Neural cell (in vitro differentiated cells): ENCODE measurements at regions not wholly inside any gene's neighbourhood (a gene's known extent, or its start where the extent isn't known, plus 50 kb on each side); places are given as distances from the start of the nearest gene placed in this dataset.
"Not testable (repeated sequence)": the region's sequence is repeated elsewhere in the genome, so short reads cannot be mapped to it uniquely, and the experiment has no call there.

ENCODE experiments used
- H2AFZ ChIP-seq: fragments of 200-600, 300-800 bp; sonication (generic), shearing (Covaris generic); 2 replicates; pipeline ENCODE4 v1.6.0; 2014; ENCODE audit warnings: low read depth, mild to moderate bottlenecking, antibody characterized with exemption, low read length, moderate library complexity
- H3F3A ChIP-seq: fragments of 200-600 bp; shearing (Covaris generic); 2 replicates; pipeline ENCODE4 v1.6.1; 2016; ENCODE audit warnings: mild to moderate bottlenecking, moderate library complexity, mixed read lengths, antibody characterized with exemption, low read length; ENCODE audit not compliant: insufficient read depth, poor library complexity, severe bottlenecking
- H3K27ac ChIP-seq: fragments of 200-600, 300-800 bp; sonication (generic), shearing (Covaris generic); 2 replicates; pipeline ENCODE4 v1.5.1; 2014; ENCODE audit warnings: mild to moderate bottlenecking, low read length, moderate library complexity
- H3K27me3 ChIP-seq: fragments of 300-800, 200-600 bp; sonication (generic), shearing (Covaris generic); 2 replicates; pipeline ENCODE4 v1.6.0; 2014; ENCODE audit warnings: mild to moderate bottlenecking, low read depth, low read length, moderate library complexity; ENCODE audit not compliant: insufficient read depth
- H3K36me3 ChIP-seq: fragments of 300-800, 200-600 bp; sonication (generic), shearing (Covaris generic); 2 replicates; pipeline ENCODE4 v1.5.1; 2014; ENCODE audit warnings: mild to moderate bottlenecking, antibody characterized with exemption, low read length, moderate library complexity; ENCODE audit not compliant: insufficient read depth
- H3K4me2 ChIP-seq: fragments of 300-800, 200-600 bp; sonication (generic), shearing (Covaris generic); 2 replicates; pipeline ENCODE4 v1.6.0; 2014; ENCODE audit warnings: mild to moderate bottlenecking, low read length
- H3K4me3 ChIP-seq: fragments of 300-800, 200-600 bp; sonication (generic), shearing (Covaris generic); 2 replicates; pipeline ENCODE4 v1.5.1; 2014; ENCODE audit warnings: mild to moderate bottlenecking, low read length, moderate library complexity
- H3K79me2 ChIP-seq: fragments of 200-600 bp; shearing (Covaris generic); replicated peaks from 2 replicates; pipeline ENCODE4 v1.6.0; 2014; ENCODE audit warnings: mild to moderate bottlenecking, low read length, moderate library complexity; ENCODE audit not compliant: insufficient read depth
- H3K9ac ChIP-seq: fragments of 300-800, 200-600 bp; sonication (generic), shearing (Covaris generic); 2 replicates; pipeline ENCODE4 v1.6.1; 2016; ENCODE audit warnings: mild to moderate bottlenecking, low read length, mixed read lengths
- H3K9me2 ChIP-seq: fragments of 200-600 bp; shearing (Covaris generic); 2 replicates; pipeline ENCODE4 v1.6.1; 2016; ENCODE audit warnings: mild to moderate bottlenecking, low read length, mixed read lengths; ENCODE audit not compliant: insufficient read depth
- H3K9me3 ChIP-seq: fragments of 200-600, 300-800 bp; sonication (generic), shearing (Covaris generic); 2 replicates; pipeline ENCODE4 v1.6.1; 2016; ENCODE audit warnings: mild to moderate bottlenecking, mixed run types, low read length, moderate library complexity, mixed read lengths
- H4K20me1 ChIP-seq: fragments of 200-600 bp; shearing (Covaris generic); 2 replicates; pipeline ENCODE4 v1.6.1; 2016; ENCODE audit warnings: mild to moderate bottlenecking, mixed run types; ENCODE audit not compliant: insufficient read depth
- CTCF ChIP-seq: fragments of 450-650 bp; IDR thresholded peaks from 2 replicates; pipeline ENCODE4 v1.5.1; 2014; ENCODE audit warnings: antibody characterized with exemption, mild to moderate bottlenecking, moderate library complexity; ENCODE audit not compliant: poor library complexity, severe bottlenecking
- EP300 ChIP-seq: fragments of 450-650 bp; conservative IDR thresholded peaks from 2 replicates; pipeline ENCODE4 v1.6.1; 2014; ENCODE audit warnings: antibody characterized with exemption, mild to moderate bottlenecking, moderate library complexity; ENCODE audit not compliant: poor library complexity, severe bottlenecking
- EZH2 ChIP-seq: fragments of 200-600, 300-800 bp; shearing (Covaris generic), sonication (generic); IDR thresholded peaks from 2 replicates; pipeline ENCODE4 v1.6.1; 2014; ENCODE audit warnings: antibody characterized with exemption, low read length, borderline replicate concordance, mild to moderate bottlenecking; ENCODE audit not compliant: insufficient read depth, poor library complexity, severe bottlenecking
- MXI1 ChIP-seq: fragments of 450-650 bp; conservative IDR thresholded peaks from 2 replicates; pipeline ENCODE4 v1.6.1; 2014; ENCODE audit warnings: antibody characterized with exemption, mild to moderate bottlenecking; ENCODE audit not compliant: poor library complexity, severe bottlenecking
- POLR2AphosphoS5 ChIP-seq: IDR thresholded peaks from 2 replicates; pipeline ENCODE4 v1.6.1; 2012
- RAD21 ChIP-seq: fragments of 450-650 bp; conservative IDR thresholded peaks from 2 replicates; pipeline ENCODE4 v1.6.1; 2014; ENCODE audit warnings: antibody characterized with exemption, mild to moderate bottlenecking, moderate library complexity
- SMC3 ChIP-seq: fragments of 450-650 bp; conservative IDR thresholded peaks from 2 replicates; pipeline ENCODE4 v1.6.1; 2014; ENCODE audit warnings: antibody characterized with exemption, mild to moderate bottlenecking, moderate library complexity; ENCODE audit not compliant: poor library complexity
- TAF1 ChIP-seq: IDR thresholded peaks from 2 replicates; pipeline ENCODE4 v1.6.1; 2012; ENCODE audit warnings: low read depth
- TF ChIP-seq, protein P1 (sequence below): IDR thresholded peaks from 2 replicates; pipeline ENCODE4 v1.6.1; 2012; ENCODE audit warnings: borderline replicate concordance

DNA sequence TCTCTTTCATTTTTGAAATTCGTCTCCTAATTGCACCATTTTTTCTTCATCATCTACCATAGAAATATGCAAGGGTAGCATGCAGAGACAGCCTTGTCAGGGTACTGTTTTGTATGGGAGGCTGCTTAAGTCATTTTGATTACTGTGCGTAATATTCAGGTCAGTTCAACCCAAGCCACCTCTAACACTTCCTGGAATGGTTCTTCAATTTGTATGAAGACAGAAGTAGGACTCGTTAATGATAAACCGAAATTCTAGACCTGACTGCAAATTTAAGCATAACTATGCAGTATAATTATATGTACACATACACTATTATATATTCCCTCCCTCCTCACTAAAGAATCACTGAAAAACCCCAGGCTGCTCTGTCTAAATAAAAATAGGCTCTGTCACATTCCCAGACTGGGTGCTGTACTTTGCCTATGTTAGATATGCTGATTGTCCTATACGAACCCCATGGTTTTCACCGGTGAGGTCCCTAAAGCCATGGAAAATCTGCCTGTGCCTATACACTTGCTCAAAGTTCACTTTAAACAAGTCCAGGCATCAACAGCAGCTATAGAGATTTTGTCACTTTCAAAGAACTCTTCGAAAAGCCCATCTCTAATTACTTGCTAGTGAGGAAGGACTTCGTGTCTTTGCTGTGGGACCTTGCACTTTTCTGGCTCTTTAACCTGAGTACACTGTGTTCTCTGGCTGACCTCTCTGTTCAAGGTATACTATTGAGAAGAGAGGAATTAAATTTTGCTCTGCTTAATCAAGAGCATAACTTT is 352.1 kb upstream of the CD180 start:
- Histone ChIP-seq H3K9me3 (no peaks in the 10 kb centered on the region), H3K27me3 (no peaks in the 10 kb centered on the region), H3K4me3 (no peak overlapping the region), H3F3A (no peaks in the 10 kb centered on the region), H3K27ac (no peak overlapping the region), H3K9me2 (no peaks in the 10 kb centered on the region), H4K20me1 (no peaks in the 10 kb centered on the region), H2AFZ (no peak overlapping the region), H3K9ac (no peak overlapping the region), H3K79me2 (no peaks in the 10 kb centered on the region), H3K4me2 (no peak overlapping the region), H3K36me3 (no peaks in the 10 kb centered on the region)
- no peak for TF ChIP-seq CTCF
- no peak for TF ChIP-seq SMC3
- TF ChIP-seq, protein P1, sequence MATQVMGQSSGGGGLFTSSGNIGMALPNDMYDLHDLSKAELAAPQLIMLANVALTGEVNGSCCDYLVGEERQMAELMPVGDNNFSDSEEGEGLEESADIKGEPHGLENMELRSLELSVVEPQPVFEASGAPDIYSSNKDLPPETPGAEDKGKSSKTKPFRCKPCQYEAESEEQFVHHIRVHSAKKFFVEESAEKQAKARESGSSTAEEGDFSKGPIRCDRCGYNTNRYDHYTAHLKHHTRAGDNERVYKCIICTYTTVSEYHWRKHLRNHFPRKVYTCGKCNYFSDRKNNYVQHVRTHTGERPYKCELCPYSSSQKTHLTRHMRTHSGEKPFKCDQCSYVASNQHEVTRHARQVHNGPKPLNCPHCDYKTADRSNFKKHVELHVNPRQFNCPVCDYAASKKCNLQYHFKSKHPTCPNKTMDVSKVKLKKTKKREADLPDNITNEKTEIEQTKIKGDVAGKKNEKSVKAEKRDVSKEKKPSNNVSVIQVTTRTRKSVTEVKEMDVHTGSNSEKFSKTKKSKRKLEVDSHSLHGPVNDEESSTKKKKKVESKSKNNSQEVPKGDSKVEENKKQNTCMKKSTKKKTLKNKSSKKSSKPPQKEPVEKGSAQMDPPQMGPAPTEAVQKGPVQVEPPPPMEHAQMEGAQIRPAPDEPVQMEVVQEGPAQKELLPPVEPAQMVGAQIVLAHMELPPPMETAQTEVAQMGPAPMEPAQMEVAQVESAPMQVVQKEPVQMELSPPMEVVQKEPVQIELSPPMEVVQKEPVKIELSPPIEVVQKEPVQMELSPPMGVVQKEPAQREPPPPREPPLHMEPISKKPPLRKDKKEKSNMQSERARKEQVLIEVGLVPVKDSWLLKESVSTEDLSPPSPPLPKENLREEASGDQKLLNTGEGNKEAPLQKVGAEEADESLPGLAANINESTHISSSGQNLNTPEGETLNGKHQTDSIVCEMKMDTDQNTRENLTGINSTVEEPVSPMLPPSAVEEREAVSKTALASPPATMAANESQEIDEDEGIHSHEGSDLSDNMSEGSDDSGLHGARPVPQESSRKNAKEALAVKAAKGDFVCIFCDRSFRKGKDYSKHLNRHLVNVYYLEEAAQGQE, result no peak
- no peak for TF ChIP-seq POLR2AphosphoS5
- no peak for TF ChIP-seq EZH2
- no peak for TF ChIP-seq EP300
- TF ChIP-seq TAF1, result no peak
- TF ChIP-seq MXI1, result no peak
- TF ChIP-seq RAD21, result no peak

- H3F3A ChIP-seq, result no peaks in the 10 kb centered on the region
- no peak overlapping the region for H2AFZ ChIP-seq
- no peak overlapping the region for H3K4me2 ChIP-seq
Measured at GRCh38 chr5:67547682-67548081, 351.1 kb upstream of the CD180 start.

DNA sequence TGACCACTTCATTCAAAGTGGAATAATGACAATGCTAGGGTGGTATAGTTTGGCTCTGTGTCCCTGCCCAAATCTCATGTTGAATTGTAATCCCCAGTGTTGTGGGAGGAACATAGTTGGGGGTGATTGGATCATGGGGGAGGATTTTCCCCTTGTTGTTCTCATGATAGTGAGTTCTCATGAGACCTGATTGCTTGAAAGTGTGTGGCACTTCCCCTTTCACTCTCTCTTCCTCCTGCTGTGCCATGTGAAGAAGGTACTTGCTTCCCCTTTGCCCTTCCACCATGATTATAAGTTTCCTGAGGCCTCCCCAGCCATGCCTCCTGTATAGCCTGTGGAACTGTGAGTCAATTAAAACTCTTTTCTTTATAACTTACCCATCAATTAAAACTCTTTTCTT is 348.3 kb upstream of the CD180 start:
- H3K27ac ChIP-seq, H3F3A ChIP-seq, H3K4me2 ChIP-seq, H3K9me2 ChIP-seq, H3K79me2 ChIP-seq, H3K4me3 ChIP-seq, H4K20me1 ChIP-seq, H3K9ac ChIP-seq, H2AFZ ChIP-seq, H3K27me3 ChIP-seq, H3K36me3 ChIP-seq, H3K9me3 ChIP-seq: not testable (repeated sequence)

More at GRCh38 chr5:67547682-67548081, 351.1 kb upstream of the CD180 start:
- Histone ChIP-seq H3K36me3 (no peaks in the 10 kb centered on the region), H3K9ac (no peak overlapping the region), H4K20me1 (no peaks in the 10 kb centered on the region), H3K27ac (no peak overlapping the region), H3K27me3 (no peaks in the 10 kb centered on the region), H3K79me2 (no peaks in the 10 kb centered on the region), H3K9me2 (no peaks in the 10 kb centered on the region), H3K4me3 (no peak overlapping the region), H3K9me3 (no peaks in the 10 kb centered on the region)
- no peak for TF ChIP-seq POLR2AphosphoS5
- TF ChIP-seq EZH2, result no peak
- TF ChIP-seq EP300, result no peak
- no peak for TF ChIP-seq SMC3
- no peak for TF ChIP-seq TAF1
- TF ChIP-seq MXI1, result no peak
- no peak for TF ChIP-seq CTCF
- TF ChIP-seq RAD21, result no peak
